Stimulated activated effector memory CD8-positive, alpha-beta T cell treated with anti-CD3 and anti-CD28 coated beads, Interleukin-12 subunit alpha, Interleukin-12 subunit beta, amount 100 ng/mL, for 72 hours (primary cell): ENCODE measurements at regions not wholly inside any gene's neighbourhood (a gene's known extent, or its start where the extent isn't known, plus 50 kb on each side); places are given as distances from the start of the nearest gene placed in this dataset.

Source experiments
- ATAC-seq: fragments of 150-1000 bp; cut with Tn5 transposase; 2 replicates; pipeline ENCODE4 v1.10.0; 2021
- DNase-seq, 2 donors: peaks; one replicate each; pipeline ENCODE4 v3.0.0; 2021 to 2022; ENCODE audit warnings: low spot score in 2 of 2
- H3K27ac Mint-ChIP-seq: one replicate; pipeline ENCODE4 v1.8.0; 2022; ENCODE audit warnings: mild to moderate bottlenecking, mixed read lengths
- H3K36me3 Mint-ChIP-seq: one replicate; pipeline ENCODE4 v1.8.0; 2022; ENCODE audit warnings: mild to moderate bottlenecking, mixed read lengths
- H3K4me1 Mint-ChIP-seq: one replicate; pipeline ENCODE4 v1.8.0; 2022; ENCODE audit warnings: mixed read lengths
- H3K4me3 Mint-ChIP-seq: one replicate; pipeline ENCODE4 v1.8.0; 2022; ENCODE audit warnings: mild to moderate bottlenecking, mixed read lengths
- H3K9me3 Mint-ChIP-seq: one replicate; pipeline ENCODE4 v1.8.0; 2022; ENCODE audit warnings: mixed read lengths

- no peaks in the 10 kb centered on the region for H3K36me3 Mint-ChIP-seq
- ATAC-seq (no peak), DNase-seq (no peak)
- H3K4me1 Mint-ChIP-seq, result no peaks in the 10 kb centered on the region
- H3K27ac Mint-ChIP-seq, result no peak overlapping the region
- H3K9me3 Mint-ChIP-seq, result no peaks in the 10 kb centered on the region
- H3K4me3 Mint-ChIP-seq, result no peak overlapping the region
Observed at GRCh38 chr16:26263406-26263805, 571.6 kb downstream of the HS3ST4 start.

GRCh38 chr16:26267641-26268040 lies 575.9 kb downstream of the HS3ST4 start:
- no peak overlapping the region for H3K27ac Mint-ChIP-seq
- no peaks in the 10 kb centered on the region for H3K36me3 Mint-ChIP-seq
- no peaks in the 10 kb centered on the region for H3K9me3 Mint-ChIP-seq
- H3K4me3 Mint-ChIP-seq, result no peak overlapping the region
- ATAC-seq (no peak), DNase-seq (no peak)
- peaks cover 11% of the 10 kb centered on the region for H3K4me1 Mint-ChIP-seq

DNA sequence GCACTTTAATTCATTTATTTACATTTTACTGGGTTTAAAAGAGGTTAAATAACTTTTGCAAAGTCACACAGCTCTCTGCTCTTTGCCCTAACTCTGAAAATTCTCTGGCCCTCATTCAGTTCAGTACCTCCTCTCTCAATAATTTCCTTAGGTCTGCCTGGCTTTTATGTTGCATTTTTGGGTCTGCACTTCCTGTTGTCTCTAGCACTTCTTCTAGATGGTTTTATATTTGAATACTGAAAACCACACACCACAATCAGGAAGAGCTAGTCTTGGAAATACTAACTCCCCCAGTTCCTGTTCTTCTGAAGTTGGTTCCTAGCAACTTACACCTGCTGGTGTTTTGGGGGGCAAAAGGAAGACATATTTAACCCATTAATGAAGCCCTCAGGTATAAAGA lies 577.9 kb downstream of the HS3ST4 start:
- no peak overlapping the region for H3K4me3 Mint-ChIP-seq
- no peak overlapping the region for H3K27ac Mint-ChIP-seq
- peaks cover 11% of the 10 kb centered on the region for H3K4me1 Mint-ChIP-seq
- no peaks in the 10 kb centered on the region for H3K36me3 Mint-ChIP-seq
- ATAC-seq (no peak), DNase-seq (no peak)
- no peaks in the 10 kb centered on the region for H3K9me3 Mint-ChIP-seq

DNA sequence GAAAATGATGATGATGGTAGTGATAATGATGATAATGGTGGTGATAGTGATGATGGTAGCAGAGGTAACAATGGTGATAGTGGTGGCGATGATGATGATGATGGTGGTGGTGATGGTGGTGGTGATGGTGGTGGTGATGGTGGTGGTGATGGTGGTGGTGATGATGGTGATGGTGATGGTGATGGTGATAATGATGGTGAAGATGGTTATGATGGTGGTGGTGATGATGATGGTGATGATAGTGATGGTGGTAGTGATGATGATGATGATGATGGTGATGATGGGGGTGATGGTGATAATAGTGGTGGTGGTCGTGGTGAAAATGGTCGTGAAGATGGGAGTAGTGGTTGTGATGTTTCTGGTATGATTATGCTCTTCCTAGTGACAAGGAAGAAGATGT lies 581.8 kb downstream of the HS3ST4 start:
- peaks cover 11% of the 10 kb centered on the region for H3K4me1 Mint-ChIP-seq
- H3K9me3 Mint-ChIP-seq, result peaks cover 3% of the 10 kb centered on the region
- DNase-seq, result no peak
- no peak for ATAC-seq
- no peaks in the 10 kb centered on the region for H3K36me3 Mint-ChIP-seq
- no peak overlapping the region for H3K27ac Mint-ChIP-seq
- H3K4me3 Mint-ChIP-seq, result no peak overlapping the region

DNA sequence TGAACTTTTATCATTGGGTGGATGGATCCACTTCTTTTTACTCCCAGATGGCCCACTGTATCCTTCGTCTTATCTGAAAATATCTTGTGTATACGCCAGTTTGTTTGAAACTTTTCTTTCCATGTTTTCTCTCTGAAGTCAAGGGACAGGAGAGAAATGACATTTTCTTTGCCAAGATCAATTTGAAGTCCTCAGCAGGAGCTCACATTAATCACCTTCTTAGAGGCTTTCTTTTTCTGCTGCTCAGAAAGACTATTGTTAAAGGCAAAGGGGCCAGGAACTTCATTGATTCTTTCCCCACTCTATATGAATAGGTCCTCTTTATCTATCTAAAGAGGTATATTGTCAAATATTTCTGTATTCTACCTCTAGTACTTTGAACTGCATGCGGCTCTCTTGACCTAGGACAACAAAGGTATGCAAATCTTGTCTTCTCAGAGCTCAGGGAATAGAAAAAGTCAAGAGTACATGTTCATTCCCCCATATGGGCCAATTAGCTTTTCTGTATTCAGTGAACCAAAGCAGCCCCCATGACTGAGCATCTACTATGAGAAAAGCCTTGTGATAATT lies 583.3 kb downstream of the HS3ST4 start:
- Mint-ChIP-seq H3K36me3 (no peaks in the 10 kb centered on the region), H3K9me3 (peaks cover 3% of the 10 kb centered on the region), H3K27ac (no peak overlapping the region), H3K4me1 (no peaks in the 10 kb centered on the region), H3K4me3 (no peak overlapping the region)
- DNase-seq (no peak), ATAC-seq (no peak)

- ATAC-seq, result no peak
- Mint-ChIP-seq H3K36me3 (no peaks in the 10 kb centered on the region), H3K9me3 (peaks cover 3% of the 10 kb centered on the region)
Observed at GRCh38 chr16:26276289-26276688, 584.5 kb downstream of the HS3ST4 start.

GRCh38 chr16:26281381-26282110 lies 589.8 kb downstream of the HS3ST4 start:
- Mint-ChIP-seq H3K4me1 (no peaks in the 10 kb centered on the region), H3K4me3 (no peak overlapping the region), H3K36me3 (no peaks in the 10 kb centered on the region), H3K9me3 (peaks cover 3% of the 10 kb centered on the region), H3K27ac (no peak overlapping the region)
- ATAC-seq, result no peak
- no peak for DNase-seq

More at GRCh38 chr16:26276289-26276688, 584.5 kb downstream of the HS3ST4 start:
- Mint-ChIP-seq H3K4me1 (no peaks in the 10 kb centered on the region), H3K4me3 (no peak overlapping the region), H3K27ac (no peak overlapping the region)
- DNase-seq, result no peak

DNA sequence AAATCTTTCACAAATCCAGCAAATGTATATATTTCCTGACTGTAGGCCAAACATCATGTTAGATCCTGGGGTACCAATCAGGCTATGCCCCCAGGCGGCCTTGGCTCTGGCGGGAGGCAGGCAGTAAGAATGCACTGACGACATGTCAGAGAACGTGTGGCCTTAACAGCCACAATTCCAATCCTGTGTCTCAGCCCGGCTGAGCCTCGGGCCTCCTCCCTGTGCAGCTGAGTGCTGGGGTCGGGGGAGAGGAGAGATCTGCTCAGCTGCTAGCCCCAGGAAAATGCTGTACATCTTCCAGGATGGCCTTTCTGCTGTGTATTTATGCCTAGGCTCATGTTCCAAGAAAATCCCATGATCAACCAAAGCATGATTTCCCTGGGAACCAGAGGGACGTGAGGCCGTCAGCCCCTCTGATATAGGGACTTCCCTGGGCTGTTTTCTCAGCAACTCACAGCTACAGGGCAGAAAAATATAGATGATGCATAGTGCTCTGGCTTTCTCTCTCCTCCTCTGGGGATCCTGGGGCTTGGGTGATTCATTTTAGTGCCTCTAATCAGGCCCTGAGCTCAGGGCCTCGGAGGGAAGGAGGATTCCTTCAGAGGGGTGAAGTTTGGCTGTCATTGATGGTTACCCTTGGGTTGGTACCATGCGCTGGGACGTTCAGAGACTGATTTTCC lies 604.0 kb downstream of the HS3ST4 start:
- Mint-ChIP-seq H3K27ac (no peak overlapping the region), H3K36me3 (no peaks in the 10 kb centered on the region), H3K4me3 (no peak overlapping the region), H3K9me3 (no peaks in the 10 kb centered on the region), H3K4me1 (no peaks in the 10 kb centered on the region)
- ATAC-seq (no peak), DNase-seq (no peak)

DNA sequence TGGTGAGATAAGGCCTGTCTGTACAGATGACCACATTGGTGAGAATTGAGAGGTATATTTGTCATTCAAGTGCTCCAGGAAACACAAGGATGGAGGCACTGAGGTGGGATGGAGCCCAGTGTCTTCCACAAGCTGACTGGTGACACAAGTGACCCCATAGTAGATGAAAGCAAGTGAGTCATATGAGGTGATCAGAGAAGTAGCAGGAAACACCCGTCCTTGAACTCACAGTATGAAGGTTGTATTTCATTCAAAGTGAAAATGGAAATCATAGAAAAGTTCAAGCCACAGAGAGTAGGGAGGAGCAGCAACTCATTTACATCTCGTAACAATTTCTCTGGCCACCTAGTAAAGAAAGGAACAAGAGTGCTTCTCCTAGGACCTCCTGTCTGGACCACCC lies 609.8 kb downstream of the HS3ST4 start:
- Mint-ChIP-seq H3K9me3 (no peaks in the 10 kb centered on the region), H3K36me3 (no peaks in the 10 kb centered on the region), H3K27ac (no peak overlapping the region), H3K4me3 (no peak overlapping the region), H3K4me1 (no peaks in the 10 kb centered on the region)
- peak; percentile 60 for ATAC-seq
- DNase-seq, result no peak

DNA sequence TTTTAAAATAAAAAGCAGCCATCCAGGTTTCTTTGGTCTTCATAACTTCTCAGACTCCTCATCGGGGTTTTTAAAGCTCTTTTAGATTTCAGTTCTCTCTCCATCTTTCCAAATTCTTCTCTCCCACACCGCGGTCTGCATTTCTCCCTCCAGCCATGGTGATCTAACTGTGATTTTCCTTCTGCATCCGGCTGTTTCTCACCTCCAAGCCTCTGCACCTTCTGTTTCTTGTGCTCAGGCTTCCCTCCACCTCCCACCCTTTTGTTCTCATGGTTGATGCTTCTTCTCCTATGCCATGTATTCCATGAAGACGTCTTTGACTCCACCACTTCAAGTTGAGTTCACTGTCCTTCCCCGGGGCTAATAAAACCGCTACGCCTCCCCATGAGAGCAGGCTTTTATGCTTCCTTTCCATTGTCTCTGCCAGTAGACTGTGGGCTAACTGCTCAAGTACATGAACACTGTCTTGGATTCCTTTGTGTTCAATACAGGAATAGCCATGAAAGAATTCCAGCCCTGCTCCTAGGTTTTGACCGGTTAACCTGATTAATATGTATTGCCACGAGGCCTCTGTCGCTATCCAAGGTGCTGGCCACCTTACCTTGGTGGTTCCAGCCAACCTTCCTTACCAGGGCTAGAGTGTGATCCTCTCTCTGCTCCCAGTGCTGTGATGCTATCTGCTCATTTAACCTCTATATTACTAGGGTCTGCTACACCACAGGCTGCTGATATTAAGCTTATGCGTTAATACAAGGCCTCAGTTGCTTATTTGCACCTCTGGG lies 625.1 kb downstream of the HS3ST4 start:
- Mint-ChIP-seq H3K36me3 (no peaks in the 10 kb centered on the region), H3K4me3 (no peak overlapping the region), H3K27ac (no peak overlapping the region), H3K9me3 (no peaks in the 10 kb centered on the region), H3K4me1 (no peaks in the 10 kb centered on the region)
- ATAC-seq, result no peak
- no peak for DNase-seq

DNA sequence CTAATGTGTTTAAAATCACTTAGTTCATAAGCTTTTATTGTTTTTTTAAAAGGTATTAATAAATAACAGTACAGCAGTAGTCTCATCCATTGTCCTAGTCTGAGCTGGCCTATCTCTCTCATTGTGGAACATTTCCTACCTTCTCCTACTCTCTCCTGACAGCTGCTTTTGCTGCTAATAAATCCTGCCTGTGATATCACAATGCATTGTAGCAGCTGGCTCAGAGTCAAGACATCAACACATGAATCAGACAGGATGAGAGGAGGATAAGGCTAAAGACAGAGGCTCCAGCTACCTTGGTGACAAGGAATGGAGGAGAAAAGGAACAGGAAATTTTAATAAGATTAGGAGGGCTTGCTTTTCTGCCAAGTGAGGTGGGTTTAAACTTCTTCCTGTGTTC lies 626.1 kb downstream of the HS3ST4 start:
- ATAC-seq, result no peak
- DNase-seq, result no peak
- Mint-ChIP-seq H3K36me3 (no peaks in the 10 kb centered on the region), H3K9me3 (no peaks in the 10 kb centered on the region), H3K4me3 (no peak overlapping the region), H3K27ac (no peak overlapping the region), H3K4me1 (no peaks in the 10 kb centered on the region)

- Mint-ChIP-seq H3K4me1 (peaks cover 4% of the 10 kb centered on the region), H3K36me3 (no peaks in the 10 kb centered on the region), H3K4me3 (no peak overlapping the region), H3K27ac (no peak overlapping the region), H3K9me3 (no peaks in the 10 kb centered on the region)
- DNase-seq (no peak), ATAC-seq (no peak)
Observed at GRCh38 chr16:26330654-26331053, 638.9 kb downstream of the HS3ST4 start.

GRCh38 chr16:26334218-26335111 lies 642.7 kb downstream of the HS3ST4 start:
- H3K9me3 Mint-ChIP-seq, result no peaks in the 10 kb centered on the region
- ATAC-seq (no peak), DNase-seq (no peak)
- H3K36me3 Mint-ChIP-seq, result no peaks in the 10 kb centered on the region
- H3K27ac Mint-ChIP-seq, result no peak overlapping the region
- H3K4me3 Mint-ChIP-seq, result no peak overlapping the region
- peaks cover 4% of the 10 kb centered on the region for H3K4me1 Mint-ChIP-seq

DNA sequence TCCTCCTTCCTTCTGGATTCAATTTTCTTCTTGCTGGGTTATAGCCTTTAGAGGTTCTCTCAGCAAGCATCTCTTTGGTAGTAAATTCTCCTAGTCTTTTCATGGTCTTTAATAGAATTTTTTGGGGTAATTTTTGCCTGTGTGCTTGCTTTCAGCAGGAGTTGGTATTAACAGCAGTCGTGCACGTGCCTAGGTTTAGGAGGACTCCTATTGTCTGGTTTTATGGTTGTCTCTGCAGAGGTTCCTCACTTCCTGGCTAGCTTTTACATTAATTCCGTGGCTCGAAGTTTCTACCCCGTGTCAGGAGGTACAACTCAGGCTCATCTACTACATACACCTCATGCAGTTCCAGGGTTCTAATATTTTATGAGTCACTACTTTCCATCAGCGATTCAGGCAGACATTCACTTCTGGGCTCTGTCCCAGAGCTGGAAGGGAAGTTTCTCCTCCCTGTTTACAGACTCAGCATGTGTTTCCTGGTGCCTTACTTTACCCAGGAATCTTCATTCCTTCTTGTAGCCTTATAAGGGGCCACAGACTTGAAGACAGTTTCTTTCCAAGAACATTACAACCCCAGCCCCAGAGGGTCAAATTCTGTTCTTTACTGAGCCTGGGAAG lies 643.6 kb downstream of the HS3ST4 start:
- H3K4me3 Mint-ChIP-seq, result no peak overlapping the region
- ATAC-seq, result no peak
- no peak for DNase-seq
- H3K4me1 Mint-ChIP-seq, result peaks cover 4% of the 10 kb centered on the region
- no peaks in the 10 kb centered on the region for H3K9me3 Mint-ChIP-seq
- no peak overlapping the region for H3K27ac Mint-ChIP-seq
- H3K36me3 Mint-ChIP-seq, result no peaks in the 10 kb centered on the region
